DMS79 (cell line): ENCODE measurements at regions not wholly inside any gene's neighbourhood (a gene's known extent, or its start where the extent isn't known, plus 50 kb on each side); places are given as distances from the start of the nearest gene placed in this dataset.

ENCODE experiments used
- DNase-seq: peaks from one replicate; lab custom pipeline; 2025; lab: John Stamatoyannopoulos, UW

- DNase-seq, result no peak
Observed at GRCh38 chr6:99073223-99073622, 125.5 kb upstream of the FBXL4 start.

- DNase-seq, result no peak
Observed at GRCh38 chr6:99066044-99066443, 118.3 kb upstream of the FBXL4 start.

GRCh38 chr6:99064834-99065233 is 117.1 kb upstream of the FBXL4 start:
- no peak for DNase-seq

DNA sequence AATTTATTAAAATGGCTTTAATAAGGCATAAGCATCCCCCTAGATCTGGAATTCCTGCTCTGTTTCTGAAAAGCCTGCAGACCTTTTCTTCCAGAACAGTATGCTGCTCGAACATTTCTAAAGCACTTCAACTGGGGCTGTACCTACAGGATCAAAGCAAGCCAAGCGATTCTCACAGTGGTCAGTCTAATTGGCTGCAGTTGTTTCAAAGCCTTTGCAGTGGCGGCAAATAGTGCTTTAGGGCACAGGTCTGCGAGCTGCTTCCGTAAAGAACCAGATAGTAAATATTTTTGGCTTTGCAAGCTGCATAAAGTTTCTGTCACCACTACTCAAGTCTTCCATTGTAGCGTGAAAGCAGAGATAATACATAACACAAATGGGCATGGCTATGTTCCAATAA is 88.9 kb upstream of the FBXL4 start:
- DNase-seq, result no peak

- no peak for DNase-seq
Observed at GRCh38 chr6:99032396-99032795, 84.7 kb upstream of the FBXL4 start.

DNA sequence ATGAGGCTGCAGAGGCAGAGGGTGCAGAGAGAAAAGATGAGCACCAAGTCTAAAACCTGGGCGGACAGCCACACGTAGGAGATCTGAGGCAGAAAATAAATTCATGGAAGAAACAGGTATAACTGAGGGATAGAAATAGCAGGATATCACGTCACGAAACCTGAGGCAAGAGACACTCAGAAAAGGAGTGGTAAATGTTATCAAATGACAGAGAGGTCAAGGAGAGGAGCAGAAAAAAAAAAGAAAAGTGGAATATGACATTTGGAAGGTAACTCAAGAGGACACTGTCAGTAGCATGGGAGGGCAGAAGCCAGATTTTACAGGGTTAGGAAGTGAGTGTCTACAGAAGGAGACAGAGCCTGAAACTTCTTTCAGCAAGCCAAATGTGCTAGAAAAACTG is 84.2 kb upstream of the FBXL4 start:
- DNase-seq, result no peak

- DNase-seq, result no peak
Observed at GRCh38 chr6:99030915-99031314, 83.2 kb upstream of the FBXL4 start.

- DNase-seq, result no peak
Observed at GRCh38 chr6:99026135-99026534, 78.4 kb upstream of the FBXL4 start.

DNA sequence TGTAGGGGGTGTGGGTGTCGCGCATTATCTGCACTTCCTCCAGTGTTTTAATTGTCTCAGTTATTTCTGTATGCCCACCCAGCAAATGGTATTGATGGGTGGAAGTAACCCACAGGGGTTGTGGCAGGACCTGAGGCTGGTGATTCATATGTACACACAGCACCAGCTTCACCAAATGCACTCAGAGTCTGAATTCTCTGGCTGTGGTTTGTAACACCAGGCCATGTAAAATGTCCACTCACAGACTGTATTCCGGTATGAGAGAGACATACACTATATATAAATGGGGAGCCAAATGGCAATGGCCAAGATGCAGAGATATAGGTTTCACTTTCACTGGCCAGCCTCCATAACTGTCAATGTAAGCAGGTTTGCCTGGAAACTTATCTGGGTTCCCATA is 76.3 kb upstream of the FBXL4 start:
- no peak for DNase-seq

- DNase-seq, result no peak
Observed at GRCh38 chr6:99022039-99022609, 74.4 kb upstream of the FBXL4 start.

GRCh38 chr6:99019381-99019780 is 71.6 kb upstream of the FBXL4 start:
- DNase-seq, result no peak

- no peak for DNase-seq
Observed at GRCh38 chr6:99017150-99017549, 69.4 kb upstream of the FBXL4 start.

GRCh38 chr6:99016355-99016754 is 68.6 kb upstream of the FBXL4 start:
- no peak for DNase-seq

GRCh38 chr6:99014061-99014460 is 66.3 kb upstream of the FBXL4 start:
- DNase-seq, result no peak

- no peak for DNase-seq
Observed at GRCh38 chr6:99013661-99014060, 65.9 kb upstream of the FBXL4 start.

DNA sequence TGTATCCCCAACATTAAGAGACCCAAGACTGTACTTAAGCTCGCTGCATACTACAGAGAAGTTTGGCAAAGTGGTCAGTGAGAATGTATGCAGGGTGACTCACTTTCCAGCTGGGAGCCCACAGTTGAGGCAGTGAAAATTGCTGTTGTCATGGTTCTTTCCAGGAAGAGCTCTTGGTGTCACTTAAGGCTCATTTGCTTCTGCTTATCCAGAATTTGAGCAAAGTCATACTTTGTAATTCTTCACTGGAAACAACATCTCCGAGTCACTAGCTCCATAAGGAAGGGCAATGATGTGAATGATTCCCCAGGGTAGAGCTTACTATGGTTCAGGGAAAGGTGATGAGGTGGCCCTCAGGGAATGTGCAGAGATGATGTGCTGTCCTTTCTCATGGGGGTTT is 65.4 kb upstream of the FBXL4 start:
- no peak for DNase-seq

DNA sequence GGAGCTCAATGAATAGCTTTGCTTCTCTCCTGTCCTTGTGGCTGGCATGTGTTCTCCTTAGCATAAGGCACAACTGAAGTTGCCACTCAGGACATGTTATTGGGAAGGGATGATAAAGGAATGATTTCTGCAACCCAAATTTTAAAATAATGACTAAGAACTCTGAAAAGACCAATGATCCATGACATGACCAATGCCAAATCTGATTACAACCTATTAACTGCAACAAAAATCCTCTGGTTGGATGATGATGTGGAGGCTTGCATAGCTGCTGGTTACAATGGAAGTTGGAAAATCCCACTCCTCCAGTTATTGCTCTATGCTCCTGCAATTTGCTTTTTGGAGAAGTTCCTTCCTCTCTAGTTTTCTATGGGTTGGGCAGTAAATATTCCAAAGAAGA is 63.4 kb upstream of the FBXL4 start:
- no peak for DNase-seq

- no peak for DNase-seq
Observed at GRCh38 chr6:99002831-99003230, 55.1 kb upstream of the FBXL4 start.

GRCh38 chr6:98998103-98998502 is 50.4 kb upstream of the FBXL4 start:
- DNase-seq, result no peak
